ENCODE measurements at regions not wholly inside any gene's neighbourhood (a gene's known extent, or its start where the extent isn't known, plus 50 kb on each side); places are given as distances from the start of the nearest gene placed in this dataset.
"Not testable (repeated sequence)": the region's sequence is repeated elsewhere in the genome, so short reads cannot be mapped to it uniquely, and the experiment has no call there.

GRCh38 chr3:24686808-24687207 lies 192.2 kb upstream of the THRB start:
- no peak for DNase-seq (ENCODE audit: low spot score)

- no peak for DNase-seq (ENCODE audit: low spot score)
These were observed 193.0 kb upstream of the THRB start for GRCh38 chr3:24687671-24688070.

GRCh38 chr3:24688446-24689148 lies 193.9 kb upstream of the THRB start:
- no peak for DNase-seq (ENCODE audit: low spot score)

GRCh38 chr3:24689353-24689752 lies 194.7 kb upstream of the THRB start:
- DNase-seq (ENCODE audit: low spot score) = no peak

GRCh38 chr3:24690777-24691176 lies 196.1 kb upstream of the THRB start:
- DNase-seq (ENCODE audit: low spot score) = no peak

GRCh38 chr3:24699078-24699477 lies 204.4 kb upstream of the THRB start:
- not testable (repeated sequence) for DNase-seq (ENCODE audit: low spot score)

- no peak for DNase-seq (ENCODE audit: low spot score)
These were observed 209.8 kb upstream of the THRB start for GRCh38 chr3:24704496-24704895.

- no peak for DNase-seq (ENCODE audit: low spot score)
These were observed 213.3 kb upstream of the THRB start for GRCh38 chr3:24707936-24708335.

- no peak for DNase-seq (ENCODE audit: low spot score)
These were observed 215.3 kb upstream of the THRB start for GRCh38 chr3:24709956-24710355.

- no peak for DNase-seq (ENCODE audit: low spot score)
These were observed 218.9 kb upstream of the THRB start for GRCh38 chr3:24713516-24713915.

GRCh38 chr3:24714436-24714835 lies 219.8 kb upstream of the THRB start:
- DNase-seq (ENCODE audit: low spot score) = no peak

GRCh38 chr3:24715171-24715792 lies 220.6 kb upstream of the THRB start:
- no peak for DNase-seq (ENCODE audit: low spot score)

- no peak for DNase-seq (ENCODE audit: low spot score)
These were observed 227.4 kb upstream of the THRB start for GRCh38 chr3:24722087-24722486.

GRCh38 chr3:24725514-24726255 lies 231.0 kb upstream of the THRB start:
- no peak for DNase-seq (ENCODE audit: low spot score)

GRCh38 chr3:24726423-24726822 lies 231.8 kb upstream of the THRB start:
- no peak for DNase-seq (ENCODE audit: low spot score)

- DNase-seq (ENCODE audit: low spot score) = no peak
These were observed 235.5 kb upstream of the THRB start for GRCh38 chr3:24730173-24730572.

GRCh38 chr3:24734019-24734418 lies 239.4 kb upstream of the THRB start:
- DNase-seq (ENCODE audit: low spot score) = no peak

- no peak for DNase-seq (ENCODE audit: low spot score)
These were observed 242.1 kb upstream of the THRB start for GRCh38 chr3:24736701-24737100.

- DNase-seq (ENCODE audit: low spot score) = no peak
These were observed 245.7 kb upstream of the THRB start for GRCh38 chr3:24740326-24740725.

GRCh38 chr3:24741506-24741905 lies 246.9 kb upstream of the THRB start:
- no peak for DNase-seq (ENCODE audit: low spot score)

- DNase-seq (ENCODE audit: low spot score) = no peak
These were observed 253.9 kb upstream of the THRB start for GRCh38 chr3:24748520-24748919.

GRCh38 chr3:24751020-24751419 lies 256.4 kb upstream of the THRB start:
- DNase-seq (ENCODE audit: low spot score) = no peak
